GM12891 (cell line): ENCODE measurements at regions not wholly inside any gene's neighbourhood (a gene's known extent, or its start where the extent isn't known, plus 50 kb on each side); places are given as distances from the start of the nearest gene placed in this dataset.
"Not testable (repeated sequence)": the region's sequence is repeated elsewhere in the genome, so short reads cannot be mapped to it uniquely, and the experiment has no call there.

Source experiments
- PAX5 ChIP-seq: IDR thresholded peaks from 2 replicates; pipeline ENCODE4 v1.6.1; 2011; ENCODE audit warnings: low read length, moderate library complexity, mild to moderate bottlenecking; ENCODE audit not compliant: insufficient read depth, severe bottlenecking
- POLR2A ChIP-seq: IDR thresholded peaks from 2 replicates; pipeline ENCODE4 v1.6.1; 2011; ENCODE audit warnings: low read depth, low read length, control low read depth
- POLR2AphosphoS5 ChIP-seq: IDR thresholded peaks from 2 replicates; pipeline ENCODE4 v1.6.1; 2011; ENCODE audit warnings: low read depth, low read length, control low read depth
- TAF1 ChIP-seq: IDR thresholded peaks from 2 replicates; pipeline ENCODE4 v1.6.1; 2011; ENCODE audit warnings: low read depth, low read length, control low read depth

GRCh38 chr9:7626571-7627029, 173.0 kb downstream of the DMAC1 start:
- TF ChIP-seq POLR2AphosphoS5, TAF1, PAX5, POLR2A: not testable (repeated sequence)
